GM12878 (cell line): ENCODE measurements at regions not wholly inside any gene's neighbourhood (a gene's known extent, or its start where the extent isn't known, plus 50 kb on each side); places are given as distances from the start of the nearest gene placed in this dataset.

Experiments used
- ATAC-seq: fragments of 200-7000 bp; cut with Tn5 transposase; 3 replicates; pipeline ENCODE4 v1.9.1; 2020; ENCODE audit warnings: mild to moderate bottlenecking, moderate library complexity
- BruUV-seq: library from RNA; stranded (reverse); fragments of 400-500 nt; replicated peaks from 2 replicates; lab custom pipeline; 2021; lab: Mats Ljungman, UMichigan
- CTCF ChIA-PET: fragments of 300-600 bp; sonication (Branson Sonifier 250); formaldehyde crosslinking; extraction: SDS; loops from one replicate; lab custom pipeline; 2021; ENCODE audit warnings: inconsistent platforms; lab: Yijun Ruan, JAX
- POLR2A ChIA-PET: fragments of 350-600 bp; formaldehyde crosslinking; extraction: SDS; loops from one replicate; lab custom pipeline; 2021; ENCODE audit warnings: inconsistent platforms; lab: Charles Lee
- RAD21 ChIA-PET: fragments of 300-600 bp; sonication (Branson Sonifier 250); formaldehyde crosslinking; loops from one replicate; lab custom pipeline; 2023; ENCODE audit warnings: antibody characterized with exemption; ENCODE audit not compliant: unreplicated experiment; lab: Charles Lee
- SMC1A ChIA-PET: fragments of 300-600 bp; sonication (Branson Sonifier 250); formaldehyde crosslinking; loops from one replicate; lab custom pipeline; 2023; ENCODE audit not compliant: unreplicated experiment, uncharacterized antibody; lab: Charles Lee
- DNase-seq: peaks from one replicate; pipeline ENCODE4 v3.0.0-alpha.2; 2011; ENCODE audit warnings: low read depth, low spot score
- FAIRE-seq: peaks from 3 replicates; lab custom pipeline; 2011; peaks lifted over from hg19 to GRCh38; lab: Jason Lieb, UNC
- H2AFZ ChIP-seq: 2 replicates; pipeline ENCODE4 v1.6.0; 2011; ENCODE audit warnings: low read depth, low read length, control low read depth; ENCODE audit not compliant: control insufficient read depth
- H3K27ac ChIP-seq: 2 replicates; pipeline ENCODE4 v1.5.1; 2011; ENCODE audit warnings: control low read depth; ENCODE audit not compliant: control insufficient read depth, insufficient read depth
- H3K27me3 ChIP-seq, 2 experiments: replicated peaks in 1 of 2; 2 replicates each; pipeline versions ENCODE4 v1.6.0 to v1.6.1; 2011; ENCODE audit warnings: low read length in 1 of 2; ENCODE audit not compliant: control insufficient read depth in 2 of 2, insufficient read depth in 2 of 2
- H3K36me3 ChIP-seq, 2 experiments: 2 replicates each; pipeline ENCODE4 v1.5.1; 2011; ENCODE audit warnings: low read length in 1 of 2; ENCODE audit not compliant: control insufficient read depth in 2 of 2, insufficient read depth in 2 of 2
- H3K4me1 ChIP-seq: 2 replicates; pipeline ENCODE4 v1.6.1; 2011; ENCODE audit warnings: mild to moderate bottlenecking, low read length, moderate library complexity, mixed read lengths; ENCODE audit not compliant: control insufficient read depth, insufficient read depth
- H3K4me2 ChIP-seq: 2 replicates; pipeline ENCODE4 v1.6.0; 2011; ENCODE audit warnings: control low read depth; ENCODE audit not compliant: control insufficient read depth, insufficient read depth
- H3K4me3 ChIP-seq: fragments of 200-600 bp; sonication (generic); 2 replicates; pipeline ENCODE4 v1.5.1; 2016
- H3K79me2 ChIP-seq: 2 replicates; pipeline ENCODE4 v1.6.0; 2011; ENCODE audit warnings: low read length; ENCODE audit not compliant: control insufficient read depth, insufficient read depth
- H3K9ac ChIP-seq: 2 replicates; pipeline ENCODE4 v1.8.0; 2011; ENCODE audit warnings: low read length, control low read depth, mixed read lengths; ENCODE audit not compliant: control insufficient read depth, insufficient read depth
- H3K9me3 ChIP-seq: replicated peaks from 3 replicates; pipeline ENCODE4 v1.5.1; 2011; ENCODE audit warnings: mild to moderate bottlenecking, low read length; ENCODE audit not compliant: control insufficient read depth, insufficient read depth
- H4K20me1 ChIP-seq: 2 replicates; pipeline ENCODE4 v1.6.0; 2011; ENCODE audit not compliant: control insufficient read depth, insufficient read depth
- BCLAF1 ChIP-seq: fragments of 450-650 bp; IDR thresholded peaks from 2 replicates; pipeline ENCODE4 v1.6.1; 2017; ENCODE audit warnings: antibody characterized with exemption, mild to moderate bottlenecking, moderate library complexity
- BMI1 ChIP-seq: fragments of 450-650 bp; IDR thresholded peaks from 2 replicates; pipeline ENCODE4 v1.6.1; 2016; ENCODE audit warnings: mild to moderate bottlenecking, moderate library complexity, borderline replicate concordance
- IRF4 ChIP-seq: IDR thresholded peaks from 2 replicates; pipeline ENCODE4 v1.6.1; 2011; ENCODE audit warnings: low read depth, low read length
- JUNB ChIP-seq: IDR thresholded peaks from 2 replicates; pipeline ENCODE4 v1.6.1; 2016; ENCODE audit warnings: antibody characterized with exemption, mild to moderate bottlenecking
- JUND ChIP-seq: IDR thresholded peaks from 2 replicates; pipeline ENCODE4 v1.6.1; 2012; ENCODE audit warnings: low read depth, mild to moderate bottlenecking, low read length, improper control_type of control experiment, moderate library complexity
- PAX5 ChIP-seq: IDR thresholded peaks from 2 replicates; pipeline ENCODE4 v1.6.1; 2011; ENCODE audit warnings: low read depth, low read length, borderline replicate concordance
- RAD51 ChIP-seq: fragments of 450-650 bp; IDR thresholded peaks from 2 replicates; pipeline ENCODE4 v1.6.1; 2016; ENCODE audit warnings: moderate library complexity, mild to moderate bottlenecking, inconsistent platforms
- SMC3 ChIP-seq: IDR thresholded peaks from 2 replicates; pipeline ENCODE4 v1.6.1; 2011; ENCODE audit warnings: low read length, improper control_type of control experiment, borderline replicate concordance
- SPI1 ChIP-seq: IDR thresholded peaks from 2 replicates; pipeline ENCODE4 v1.6.1; 2011; ENCODE audit warnings: low read depth, mild to moderate bottlenecking, low read length, moderate library complexity, borderline replicate concordance; ENCODE audit not compliant: insufficient read depth
- USF2 ChIP-seq: IDR thresholded peaks from 2 replicates; pipeline ENCODE4 v1.6.1; 2011; ENCODE audit warnings: low read depth, low read length, improper control_type of control experiment, borderline replicate concordance
- ZBTB4 ChIP-seq: fragments of 450-650 bp; formaldehyde crosslinking; IDR thresholded peaks from 2 replicates; pipeline ENCODE4 v1.4.0; 2022; ENCODE audit warnings: mild to moderate bottlenecking, moderate library complexity
- WGBS: methylation state at CpG from one replicate; pipeline ENCODE4 v1.1.6; 2016; ENCODE audit warnings: low lambda C conversion rate; ENCODE audit not compliant: insufficient replicate concordance, insufficient coverage; ENCODE audit errors: missing lambda C conversion rate; 5-methylcytosine and 5-hydroxymethylcytosine counted together
- in situ Hi-C: fragments of 300-500 bp; cut with MboI; formaldehyde crosslinking; loops from 9 replicates; pipeline ENCODE4 v1.14.3; 2018; ENCODE audit warnings: mixed read lengths
- intact Hi-C: fragments of 100-400 bp; cut with micrococcal nuclease; formaldehyde crosslinking; loops from one replicate; pipeline ENCODE4 v1.14.2; 2022; ENCODE audit not compliant: unreplicated experiment

GRCh38 chr2:221095356-221095755, 476.7 kb downstream of the EPHA4 start (continued):
- no peak for TF ChIP-seq BCLAF1
- TF ChIP-seq, all 136 proteins: peak for 0

- Histone ChIP-seq H3K27me3 (no peaks in the 10 kb centered on the region), H3K4me2 (no peak overlapping the region), H3K4me1 (no peaks in the 10 kb centered on the region), H2AFZ (no peak overlapping the region), H3K9me3 (no peaks in the 10 kb centered on the region; the same call in 2 of the 3 replicates), H3K36me3 (no peaks in the 10 kb centered on the region), H4K20me1 (no peaks in the 10 kb centered on the region), H3K79me2 (no peaks in the 10 kb centered on the region), H3K9ac (no peak overlapping the region), H3K4me3 (no peak overlapping the region), H3K27ac (no peak overlapping the region)
- in situ Hi-C loops (no loop called here), intact Hi-C loops (no loop called here)
- POLR2A ChIA-PET = no interaction called here
- no TSS peak for BruUV-seq
- DNase-seq (no peak), ATAC-seq (no peak), FAIRE-seq (no peak)
- RAD21 ChIA-PET = interaction anchor here (0.9 kb wide), 1 partner anchor 24 kb away, joined by 4 read pairs; no protein-coding TSS in a partner anchor
- SMC1A ChIA-PET = interaction anchor here (1.2 to 1.5 kb wide), 2 partner anchors 8 to 20 kb away, joined by 3 read pairs; no protein-coding TSS in a partner anchor
- CTCF ChIA-PET = no interaction called here
- WGBS = 11% methylated on average over 10 of the region's 10 CpGs
- TF ChIP-seq USF2 = no peak
- no peak for TF ChIP-seq PAX5
- TF ChIP-seq JUND = no peak
- TF ChIP-seq SPI1 = no peak
- no peak for TF ChIP-seq RAD51
- TF ChIP-seq JUNB = no peak
- no peak for TF ChIP-seq BCLAF1
- TF ChIP-seq BMI1 = no peak
- TF ChIP-seq SMC3 = no peak
- TF ChIP-seq IRF4 = no peak
- TF ChIP-seq ZBTB4 = no peak
These were observed 475.2 kb downstream of the EPHA4 start for GRCh38 chr2:221096706-221097567.
